GM23338 (cell line): ENCODE measurements at regions not wholly inside any gene's neighbourhood (a gene's known extent, or its start where the extent isn't known, plus 50 kb on each side); places are given as distances from the start of the nearest gene placed in this dataset.

Source experiments
- ATAC-seq: fragments of 200-7000 bp; cut with Tn5 transposase; 3 replicates; pipeline ENCODE4 v1.9.1; 2020
- DNase-seq: peaks from one replicate; pipeline ENCODE4 v3.0.0-alpha.2; 2015; ENCODE audit warnings: low spot score
- H2AFZ ChIP-seq: fragments of 200-600 bp; sonication (generic); 2 replicates; pipeline ENCODE4 v1.8.0; 2016; ENCODE audit warnings: antibody characterized with exemption, mild to moderate bottlenecking, moderate library complexity
- H3F3A ChIP-seq: fragments of 200-600 bp; sonication (generic); replicated peaks from 2 replicates; pipeline ENCODE4 v1.8.0; 2017; ENCODE audit warnings: antibody characterized with exemption, mixed run types, low read depth
- H3K27ac ChIP-seq: fragments of 200-600 bp; sonication (generic); 2 replicates; pipeline ENCODE4 v1.6.1; 2016; ENCODE audit warnings: low read depth
- H3K27me3 ChIP-seq: fragments of 200-600 bp; sonication (generic); 2 replicates; pipeline ENCODE4 v1.8.0; 2016; ENCODE audit warnings: mild to moderate bottlenecking, mixed run types, moderate library complexity; ENCODE audit not compliant: insufficient read depth
- H3K36me3 ChIP-seq: fragments of 200-600 bp; sonication (generic); 2 replicates; pipeline ENCODE4 v1.8.0; 2016; ENCODE audit warnings: mild to moderate bottlenecking; ENCODE audit not compliant: insufficient read depth
- H3K4me1 ChIP-seq: fragments of 200-600 bp; sonication (generic); 2 replicates; pipeline ENCODE4 v1.8.0; 2016; ENCODE audit warnings: mild to moderate bottlenecking, moderate library complexity; ENCODE audit not compliant: insufficient read depth
- H3K4me2 ChIP-seq: fragments of 200-600 bp; sonication (generic); 2 replicates; pipeline ENCODE4 v1.7.1; 2017; ENCODE audit warnings: mixed run types
- H3K4me3 ChIP-seq: fragments of 200-600 bp; sonication (generic); 2 replicates; pipeline ENCODE4 v1.6.1; 2016; ENCODE audit warnings: mixed run types
- H3K79me2 ChIP-seq: fragments of 200-600 bp; sonication (generic); replicated peaks from 2 replicates; pipeline ENCODE4 v1.8.0; 2017; ENCODE audit warnings: mild to moderate bottlenecking; ENCODE audit not compliant: insufficient read depth
- H3K9me2 ChIP-seq: fragments of 200-600 bp; sonication (generic); 2 replicates; pipeline ENCODE4 v1.8.0; 2017; ENCODE audit not compliant: insufficient read depth
- H4K20me1 ChIP-seq: fragments of 200-600 bp; sonication (generic); replicated peaks from 2 replicates; pipeline ENCODE4 v1.8.0; 2017; ENCODE audit warnings: mild to moderate bottlenecking; ENCODE audit not compliant: insufficient read depth
- H3K27ac Mint-ChIP-seq: 2 replicates; pipeline ENCODE4 v1.8.0; 2020; ENCODE audit warnings: inconsistent platforms, mild to moderate bottlenecking, moderate library complexity, mixed read lengths
- H3K27me3 Mint-ChIP-seq: 3 replicates; pipeline ENCODE4 v1.8.0; 2022; ENCODE audit warnings: low read depth, mild to moderate bottlenecking, moderate library complexity, mixed read lengths, inconsistent platforms; ENCODE audit not compliant: insufficient read depth, poor library complexity
- H3K36me3 Mint-ChIP-seq: 3 replicates; pipeline ENCODE4 v1.8.0; 2021; ENCODE audit warnings: low read depth, mild to moderate bottlenecking, inconsistent platforms, moderate library complexity, mixed read lengths
- H3K4me1 Mint-ChIP-seq: 3 replicates; pipeline ENCODE4 v1.8.0; 2020; ENCODE audit warnings: mild to moderate bottlenecking, inconsistent platforms, mixed read lengths
- H3K4me3 Mint-ChIP-seq: 3 replicates; pipeline ENCODE4 v1.8.0; 2021; ENCODE audit warnings: moderate library complexity, mild to moderate bottlenecking, inconsistent platforms, mixed read lengths
- H3K9me3 Mint-ChIP-seq: 3 replicates; pipeline ENCODE4 v1.8.0; 2020; ENCODE audit warnings: moderate library complexity, mild to moderate bottlenecking, inconsistent platforms, mixed read lengths
- CREB1 ChIP-seq: fragments of 250-450 bp; sonication (Bioruptor Pico); IDR thresholded peaks from 2 replicates; pipeline ENCODE4 v1.5.0; 2020; ENCODE audit warnings: low read depth, mild to moderate bottlenecking, moderate library complexity
- EZH2 ChIP-seq: fragments of 200-600 bp; sonication (generic); IDR thresholded peaks from one replicate; pipeline ENCODE4 v1.8.0; 2017; ENCODE audit warnings: antibody characterized with exemption, mild to moderate bottlenecking, low read depth; ENCODE audit not compliant: unreplicated experiment
- EZH2phosphoT487 ChIP-seq: fragments of 200-600 bp; sonication (generic); IDR thresholded peaks from one replicate; pipeline ENCODE4 v1.8.1; 2018; ENCODE audit warnings: antibody characterized with exemption; ENCODE audit not compliant: unreplicated experiment
- JUNB ChIP-seq: IDR thresholded peaks from one replicate; pipeline ENCODE4 v1.6.1; 2016; ENCODE audit warnings: antibody characterized with exemption; ENCODE audit not compliant: unreplicated experiment
- NANOG ChIP-seq: IDR thresholded peaks from 2 replicates; pipeline ENCODE4 v1.6.1; 2016; ENCODE audit warnings: antibody characterized with exemption, borderline replicate concordance
- STAT1 ChIP-seq: IDR thresholded peaks from one replicate; pipeline ENCODE4 v1.6.1; 2016; ENCODE audit warnings: antibody characterized with exemption; ENCODE audit not compliant: unreplicated experiment
- ZNF114 ChIP-seq: fragments of 250-450 bp; sonication (Bioruptor Pico); IDR thresholded peaks from 2 replicates; pipeline ENCODE4 v1.5.0; 2020; ENCODE audit warnings: mild to moderate bottlenecking, moderate library complexity
- ZNF331 ChIP-seq: fragments of 250-450 bp; sonication (Bioruptor Pico); IDR thresholded peaks from 2 replicates; pipeline ENCODE4 v1.5.0; 2020; ENCODE audit warnings: low read depth, mild to moderate bottlenecking, moderate library complexity
- TF ChIP-seq, protein P1 (sequence below): fragments of 250-450 bp; sonication (Bioruptor Pico); IDR thresholded peaks from 2 replicates; pipeline ENCODE4 v1.5.0; 2020; ENCODE audit warnings: mild to moderate bottlenecking, moderate library complexity

DNA sequence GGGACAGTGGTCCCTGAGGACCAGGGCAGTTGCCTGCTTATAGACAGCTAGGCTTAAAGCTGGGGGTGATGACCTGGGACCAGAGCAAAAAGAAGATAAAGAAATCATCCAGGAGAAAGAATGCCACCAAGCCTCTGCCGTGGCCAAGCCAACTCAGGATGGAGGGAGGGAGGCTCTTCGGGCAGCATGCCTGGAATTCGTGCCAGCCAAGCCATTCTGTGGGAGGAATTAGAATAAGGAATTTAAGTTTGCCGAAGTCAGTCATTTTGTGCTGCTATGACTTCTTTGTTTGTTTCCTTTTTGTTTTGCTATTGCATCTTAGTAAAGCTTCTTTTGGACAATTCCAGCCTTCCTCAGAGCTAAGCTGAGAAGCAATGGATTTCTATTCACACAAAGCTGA is 124.1 kb downstream of the EN1 start (continued):
- TF ChIP-seq, protein P1, sequence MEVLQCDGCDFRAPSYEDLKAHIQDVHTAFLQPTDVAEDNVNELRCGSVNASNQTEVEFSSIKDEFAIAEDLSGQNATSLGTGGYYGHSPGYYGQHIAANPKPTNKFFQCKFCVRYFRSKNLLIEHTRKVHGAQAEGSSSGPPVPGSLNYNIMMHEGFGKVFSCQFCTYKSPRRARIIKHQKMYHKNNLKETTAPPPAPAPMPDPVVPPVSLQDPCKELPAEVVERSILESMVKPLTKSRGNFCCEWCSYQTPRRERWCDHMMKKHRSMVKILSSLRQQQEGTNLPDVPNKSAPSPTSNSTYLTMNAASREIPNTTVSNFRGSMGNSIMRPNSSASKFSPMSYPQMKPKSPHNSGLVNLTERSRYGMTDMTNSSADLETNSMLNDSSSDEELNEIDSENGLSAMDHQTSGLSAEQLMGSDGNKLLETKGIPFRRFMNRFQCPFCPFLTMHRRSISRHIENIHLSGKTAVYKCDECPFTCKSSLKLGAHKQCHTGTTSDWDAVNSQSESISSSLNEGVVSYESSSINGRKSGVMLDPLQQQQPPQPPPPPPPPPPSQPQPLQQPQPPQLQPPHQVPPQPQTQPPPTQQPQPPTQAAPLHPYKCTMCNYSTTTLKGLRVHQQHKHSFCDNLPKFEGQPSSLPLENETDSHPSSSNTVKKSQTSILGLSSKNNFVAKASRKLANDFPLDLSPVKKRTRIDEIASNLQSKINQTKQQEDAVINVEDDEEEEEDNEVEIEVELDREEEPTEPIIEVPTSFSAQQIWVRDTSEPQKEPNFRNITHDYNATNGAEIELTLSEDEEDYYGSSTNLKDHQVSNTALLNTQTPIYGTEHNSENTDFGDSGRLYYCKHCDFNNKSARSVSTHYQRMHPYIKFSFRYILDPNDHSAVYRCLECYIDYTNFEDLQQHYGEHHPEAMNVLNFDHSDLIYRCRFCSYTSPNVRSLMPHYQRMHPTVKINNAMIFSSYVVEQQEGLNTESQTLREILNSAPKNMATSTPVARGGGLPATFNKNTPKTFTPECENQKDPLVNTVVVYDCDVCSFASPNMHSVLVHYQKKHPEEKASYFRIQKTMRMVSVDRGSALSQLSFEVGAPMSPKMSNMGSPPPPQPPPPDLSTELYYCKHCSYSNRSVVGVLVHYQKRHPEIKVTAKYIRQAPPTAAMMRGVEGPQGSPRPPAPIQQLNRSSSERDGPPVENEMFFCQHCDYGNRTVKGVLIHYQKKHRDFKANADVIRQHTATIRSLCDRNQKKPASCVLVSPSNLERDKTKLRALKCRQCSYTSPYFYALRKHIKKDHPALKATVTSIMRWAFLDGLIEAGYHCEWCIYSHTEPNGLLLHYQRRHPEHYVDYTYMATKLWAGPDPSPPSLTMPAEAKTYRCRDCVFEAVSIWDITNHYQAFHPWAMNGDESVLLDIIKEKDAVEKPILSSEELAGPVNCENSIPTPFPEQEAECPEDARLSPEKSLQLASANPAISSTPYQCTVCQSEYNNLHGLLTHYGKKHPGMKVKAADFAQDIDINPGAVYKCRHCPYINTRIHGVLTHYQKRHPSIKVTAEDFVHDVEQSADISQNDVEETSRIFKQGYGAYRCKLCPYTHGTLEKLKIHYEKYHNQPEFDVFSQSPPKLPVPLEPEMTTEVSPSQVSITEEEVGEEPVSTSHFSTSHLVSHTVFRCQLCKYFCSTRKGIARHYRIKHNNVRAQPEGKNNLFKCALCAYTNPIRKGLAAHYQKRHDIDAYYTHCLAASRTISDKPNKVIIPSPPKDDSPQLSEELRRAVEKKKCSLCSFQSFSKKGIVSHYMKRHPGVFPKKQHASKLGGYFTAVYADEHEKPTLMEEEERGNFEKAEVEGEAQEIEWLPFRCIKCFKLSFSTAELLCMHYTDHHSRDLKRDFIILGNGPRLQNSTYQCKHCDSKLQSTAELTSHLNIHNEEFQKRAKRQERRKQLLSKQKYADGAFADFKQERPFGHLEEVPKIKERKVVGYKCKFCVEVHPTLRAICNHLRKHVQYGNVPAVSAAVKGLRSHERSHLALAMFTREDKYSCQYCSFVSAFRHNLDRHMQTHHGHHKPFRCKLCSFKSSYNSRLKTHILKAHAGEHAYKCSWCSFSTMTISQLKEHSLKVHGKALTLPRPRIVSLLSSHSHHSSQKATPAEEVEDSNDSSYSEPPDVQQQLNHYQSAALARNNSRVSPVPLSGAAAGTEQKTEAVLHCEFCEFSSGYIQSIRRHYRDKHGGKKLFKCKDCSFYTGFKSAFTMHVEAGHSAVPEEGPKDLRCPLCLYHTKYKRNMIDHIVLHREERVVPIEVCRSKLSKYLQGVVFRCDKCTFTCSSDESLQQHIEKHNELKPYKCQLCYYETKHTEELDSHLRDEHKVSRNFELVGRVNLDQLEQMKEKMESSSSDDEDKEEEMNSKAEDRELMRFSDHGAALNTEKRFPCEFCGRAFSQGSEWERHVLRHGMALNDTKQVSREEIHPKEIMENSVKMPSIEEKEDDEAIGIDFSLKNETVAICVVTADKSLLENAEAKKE (CRISPR knock-in tag) = no peak
- TF ChIP-seq JUNB = no peak

DNA sequence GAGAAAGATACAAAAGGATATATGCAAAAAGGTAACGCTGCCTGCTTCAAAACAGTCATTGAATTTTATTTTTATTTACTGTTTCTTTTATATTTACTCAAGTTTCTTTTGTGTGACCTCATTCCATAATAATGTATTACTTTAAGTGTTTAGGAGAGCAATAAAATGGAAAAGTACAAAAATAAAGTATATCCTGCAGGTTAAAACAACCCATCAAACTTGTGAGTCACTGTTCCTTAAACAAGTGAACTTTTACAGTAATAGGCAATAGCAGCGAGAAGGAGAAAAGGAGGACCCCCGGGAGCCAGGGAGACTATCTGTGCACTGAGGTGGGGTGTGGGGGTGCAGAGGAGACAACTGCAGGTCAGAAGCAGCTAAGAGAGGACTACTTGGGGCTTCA is 124.5 kb downstream of the EN1 start:
- peaks cover 8% of the 10 kb centered on the region for H3K27me3 Mint-ChIP-seq
- no peaks in the 10 kb centered on the region for H3K4me1 ChIP-seq
- no peak overlapping the region for H3K27ac ChIP-seq
- no peak overlapping the region for H3K4me3 Mint-ChIP-seq
- H3K27ac Mint-ChIP-seq = no peak overlapping the region
- no peaks in the 10 kb centered on the region for H4K20me1 ChIP-seq
- no peak overlapping the region for H2AFZ ChIP-seq
- H3F3A ChIP-seq = no peaks in the 10 kb centered on the region
- H3K36me3 ChIP-seq = no peaks in the 10 kb centered on the region
- peaks cover 7% of the 10 kb centered on the region; the same call in 1 of the 3 replicates for H3K36me3 Mint-ChIP-seq
- H3K4me2 ChIP-seq = no peak overlapping the region
- peaks cover 16% of the 10 kb centered on the region; the same call in 1 of the 2 replicates for H3K9me2 ChIP-seq
- no peaks in the 10 kb centered on the region for H3K79me2 ChIP-seq
- H3K4me3 ChIP-seq = no peak overlapping the region
- no peaks in the 10 kb centered on the region for H3K27me3 ChIP-seq
- ATAC-seq (no peak), DNase-seq (no peak)
- peaks cover 13% of the 10 kb centered on the region for H3K9me3 Mint-ChIP-seq
- peaks cover 2% of the 10 kb centered on the region for H3K4me1 Mint-ChIP-seq
- TF ChIP-seq NANOG (no peak), JUNB (no peak), EZH2 (no peak), EZH2phosphoT487 (no peak), CREB1 (CRISPR knock-in tag) (no peak), ZNF114 (no peak), STAT1 (no peak), ZNF331 (CRISPR knock-in tag) (no peak)
- TF ChIP-seq, protein P1 (CRISPR knock-in tag) = no peak
